Inflammatory macrophage (primary cell): ENCODE measurements at regions not wholly inside any gene's neighbourhood (a gene's known extent, or its start where the extent isn't known, plus 50 kb on each side); places are given as distances from the start of the nearest gene placed in this dataset.

Experiments used
- DNase-seq, 2 donors: peaks; one replicate each; pipeline ENCODE4 v3.0.0-alpha.2; 2020 to 2022

DNA sequence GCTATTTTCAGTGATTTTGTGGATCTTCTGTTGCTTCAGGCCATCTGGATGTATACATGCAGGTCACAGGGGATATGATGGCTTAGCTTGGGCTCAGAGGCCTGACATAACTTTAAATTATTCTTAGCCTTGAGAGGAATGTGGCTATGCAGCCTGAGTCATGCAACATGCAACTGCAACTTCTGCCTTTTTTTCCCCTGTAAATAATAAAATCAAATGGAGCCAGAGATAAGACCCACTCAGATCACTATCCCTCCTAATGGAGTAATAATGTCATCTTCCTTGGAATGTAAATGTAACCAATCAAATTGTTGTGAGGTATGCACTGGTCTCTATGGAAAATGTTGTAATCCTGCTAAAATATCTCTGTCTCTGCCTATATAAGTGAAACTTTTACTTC, 54.9 kb downstream of the MAGEB17 start:
- peak in 1 of 2 donors; percentile 0 for DNase-seq

DNA sequence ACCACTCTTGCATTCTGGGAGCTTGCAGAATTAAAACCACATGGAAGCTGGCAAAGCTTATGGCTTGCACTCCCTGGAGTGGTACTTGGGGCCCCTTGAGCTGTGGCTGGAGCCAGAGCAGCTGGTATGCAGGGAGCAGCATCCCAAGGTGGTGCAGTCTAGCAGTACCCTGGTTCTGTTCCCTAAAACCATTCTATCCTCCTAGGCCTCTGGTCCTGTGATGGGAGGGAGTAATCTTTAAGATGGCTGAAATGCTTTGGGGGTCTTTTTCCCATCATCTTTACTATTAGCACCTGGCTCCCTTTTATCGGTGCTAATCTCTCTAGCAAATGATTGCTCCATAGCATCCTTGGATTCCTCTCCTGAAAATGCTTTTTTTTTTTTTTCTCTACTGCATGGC, 56.1 kb downstream of the MAGEB17 start:
- DNase-seq: no peak

GRCh38 chrX:16239211-16239610, 71.9 kb downstream of the MAGEB17 start:
- no peak for DNase-seq

GRCh38 chrX:16240231-16240905, 73.1 kb downstream of the MAGEB17 start:
- no peak for DNase-seq

GRCh38 chrX:16240968-16241367, 73.7 kb downstream of the MAGEB17 start:
- DNase-seq: no peak

- no peak for DNase-seq
Observed at GRCh38 chrX:16250296-16250695, 83.0 kb downstream of the MAGEB17 start.

DNA sequence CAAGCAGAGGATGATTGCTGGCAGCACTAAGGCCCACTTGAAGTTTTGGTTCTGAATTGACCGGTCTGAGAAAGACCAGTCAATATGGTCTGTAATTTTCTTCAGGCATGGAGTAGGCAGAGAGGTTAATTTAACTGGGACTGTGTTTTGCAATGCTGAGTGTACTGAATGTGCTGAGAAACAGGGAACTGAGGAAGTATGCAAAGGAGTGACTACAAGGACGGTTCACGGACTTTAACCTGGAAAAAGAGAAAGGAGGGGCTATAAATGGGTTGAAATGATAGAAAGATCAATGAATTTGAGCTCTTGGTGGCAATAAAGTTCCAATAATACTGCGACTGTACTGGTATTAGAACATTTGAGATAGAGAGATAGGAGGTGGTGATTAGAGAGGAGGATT, 84.5 kb downstream of the MAGEB17 start:
- no peak for DNase-seq

DNA sequence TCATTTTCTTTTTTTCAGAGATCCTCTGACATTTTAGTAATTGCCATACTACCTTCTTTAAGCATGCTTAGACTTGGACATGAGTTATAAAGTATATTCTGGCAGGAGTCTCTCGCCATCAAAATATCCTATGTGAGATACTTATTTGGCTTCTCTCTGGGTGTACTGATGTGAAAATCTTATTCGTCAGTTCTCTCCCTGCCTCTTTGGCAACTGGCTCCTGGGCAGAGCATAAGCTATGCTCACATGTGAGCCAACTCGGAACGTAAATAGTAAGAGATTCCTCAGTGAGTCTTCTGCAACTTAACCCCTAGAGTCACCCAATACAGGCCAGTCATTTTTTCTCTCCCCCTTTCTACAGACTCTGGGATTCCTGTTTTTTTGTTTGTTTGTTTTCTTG, 91.6 kb downstream of the MAGEB17 start:
- no peak for DNase-seq

DNA sequence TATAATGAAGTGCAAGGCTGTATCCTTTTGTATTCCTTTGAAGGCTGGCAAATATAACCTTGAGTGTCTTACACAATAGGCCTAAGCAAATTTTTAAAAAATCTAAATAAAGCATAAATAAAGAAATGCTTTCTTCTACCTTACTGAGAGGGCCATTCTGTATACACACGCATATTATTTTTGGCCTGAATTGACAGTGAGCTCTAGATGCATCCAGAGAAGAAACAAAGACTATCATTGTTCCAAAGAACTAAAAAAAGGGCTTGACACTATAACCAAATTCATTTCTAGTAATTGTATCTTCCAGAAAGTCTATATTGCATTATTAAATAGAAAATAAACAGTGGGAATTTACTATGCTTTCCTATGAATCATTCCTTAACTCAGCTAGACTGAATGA, 100.2 kb downstream of the MAGEB17 start:
- DNase-seq: no peak

GRCh38 chrX:16268206-16268605, 100.9 kb downstream of the MAGEB17 start:
- no peak for DNase-seq

DNA sequence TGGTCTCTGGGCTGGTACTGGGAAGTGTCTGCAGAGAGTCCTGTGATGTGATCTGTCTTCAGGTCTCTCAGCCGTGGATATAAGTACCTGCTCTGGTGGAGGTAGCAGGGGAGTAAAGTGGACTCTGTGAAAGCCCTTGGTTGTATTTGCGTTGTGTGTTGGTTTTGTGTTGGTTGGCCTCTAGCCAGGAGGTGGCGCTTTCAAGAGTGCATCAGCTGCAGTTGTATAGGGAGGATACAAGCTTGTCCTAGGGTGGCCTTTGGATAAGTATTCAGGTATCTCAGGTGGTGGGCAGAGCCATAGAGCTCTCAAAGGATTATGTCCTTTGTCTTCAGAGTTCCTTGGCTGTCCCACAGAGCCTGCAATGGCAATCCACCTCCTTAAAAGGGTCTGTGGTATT, 111.6 kb downstream of the MAGEB17 start:
- no peak for DNase-seq

DNA sequence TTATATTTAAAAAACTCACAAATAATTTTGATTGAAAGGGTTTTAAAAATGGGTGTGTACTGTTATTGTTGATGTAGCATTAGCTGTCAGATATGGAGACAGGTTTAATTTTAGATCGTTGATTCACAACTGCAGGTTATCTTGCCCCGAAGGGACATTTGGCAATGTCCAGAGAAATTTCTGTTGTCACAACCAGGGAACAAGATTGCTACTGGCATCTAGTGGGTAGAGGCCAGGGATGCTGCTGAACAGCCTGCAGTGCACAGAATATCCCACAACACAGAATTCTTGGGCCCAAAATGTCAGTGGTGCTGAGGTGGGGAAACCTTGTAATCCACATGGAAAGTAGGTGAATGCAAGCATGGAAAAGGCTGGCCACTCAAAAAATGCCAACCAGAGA, 114.9 kb downstream of the MAGEB17 start:
- DNase-seq: no peak

- DNase-seq: no peak
Observed at GRCh38 chrX:16284842-16285241, 117.6 kb downstream of the MAGEB17 start.

DNA sequence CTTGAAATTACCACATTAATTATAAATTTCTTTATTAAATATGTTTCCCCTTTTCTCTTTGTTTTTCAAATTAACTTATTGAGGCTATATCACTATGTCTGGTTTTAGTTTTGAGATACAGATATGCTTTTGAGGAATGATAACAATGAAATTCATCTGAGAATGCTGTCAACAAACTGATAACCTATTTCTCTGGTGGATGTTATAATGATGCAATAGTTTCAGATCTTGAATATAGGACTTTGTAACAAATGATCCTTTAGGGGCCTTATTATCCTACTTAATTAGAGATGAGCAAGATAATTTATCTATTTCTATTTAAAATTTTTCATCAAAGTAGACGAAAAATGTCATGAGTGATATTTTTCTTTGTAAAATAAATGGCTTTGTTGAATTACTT, 123.7 kb downstream of the MAGEB17 start:
- DNase-seq: no peak

DNA sequence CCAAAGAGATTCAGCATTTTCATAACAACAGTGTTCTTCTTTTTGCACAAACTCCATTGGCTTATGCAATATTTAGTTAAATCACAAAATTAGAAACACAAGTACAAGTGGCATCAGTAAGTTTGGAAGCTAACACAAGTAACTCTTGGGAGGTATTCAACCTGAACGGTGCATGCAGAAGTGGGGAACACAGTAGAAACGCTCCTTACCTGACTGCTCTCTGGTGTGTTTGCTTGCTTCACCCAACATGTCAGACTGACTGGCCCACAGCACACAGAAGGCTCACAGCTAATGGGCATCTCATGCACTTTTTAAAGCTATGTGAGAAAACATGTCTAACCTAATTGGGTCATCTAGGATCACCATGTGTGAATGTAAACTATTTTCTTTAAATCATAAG, 133.6 kb downstream of the MAGEB17 start:
- DNase-seq: no peak

DNA sequence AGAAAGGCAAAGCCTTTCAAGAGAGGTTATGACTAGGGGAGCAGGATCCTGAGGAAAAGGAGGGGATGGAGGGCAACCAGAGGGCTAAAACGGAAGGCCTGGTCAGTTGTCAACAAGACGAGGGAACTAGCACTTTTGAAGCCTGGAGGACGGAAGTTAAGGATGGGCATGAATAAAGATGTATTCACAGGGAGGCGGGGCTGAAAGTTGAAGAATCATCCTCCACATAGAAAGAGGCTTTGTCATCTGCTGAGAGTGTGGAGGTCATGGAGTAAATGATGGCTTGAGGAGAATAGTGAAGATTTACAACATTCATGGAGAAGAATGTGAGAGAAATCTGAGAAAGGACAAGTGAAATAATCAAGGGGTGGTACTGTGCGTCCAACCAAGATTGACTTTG, 137.5 kb downstream of the MAGEB17 start:
- no peak for DNase-seq

DNA sequence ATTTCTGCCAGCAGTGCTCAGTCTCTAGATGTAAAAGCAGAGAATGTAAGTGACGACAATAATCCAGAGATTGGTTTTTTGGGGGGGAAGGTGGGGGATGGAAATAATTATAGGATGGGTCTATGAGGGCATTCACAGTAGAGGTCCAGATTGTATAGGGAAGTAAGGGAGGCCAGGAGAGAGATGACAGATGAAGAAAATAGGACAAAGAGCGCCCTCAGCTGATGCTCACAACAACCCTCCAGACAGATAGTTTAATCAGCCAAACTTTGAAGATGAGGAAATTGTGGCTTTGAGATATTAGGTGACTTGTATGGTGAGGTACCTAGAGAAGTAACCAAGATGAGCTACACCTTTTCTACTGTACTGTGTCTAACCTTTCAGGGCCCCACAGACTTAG, 137.9 kb downstream of the MAGEB17 start:
- DNase-seq: no peak

DNA sequence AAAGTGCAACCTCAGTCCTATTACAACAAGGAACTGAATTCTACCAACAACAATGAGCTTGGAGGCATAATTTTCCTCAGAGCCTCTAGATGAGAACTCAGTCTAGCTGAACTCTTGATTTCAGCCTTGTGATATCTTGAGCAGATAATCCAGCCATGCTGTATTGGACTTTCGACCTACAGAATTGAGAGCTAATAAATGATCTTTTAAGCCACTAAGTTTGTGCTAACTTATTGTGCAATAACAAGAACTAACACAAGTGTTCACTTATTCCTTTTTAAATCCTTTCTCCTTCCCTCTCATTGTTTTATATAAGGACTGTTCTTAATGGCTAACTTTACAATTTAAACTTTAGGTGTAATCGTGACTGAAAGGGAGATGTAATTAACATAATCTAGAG, 140.7 kb downstream of the MAGEB17 start:
- DNase-seq: no peak

- DNase-seq: no peak
Observed at GRCh38 chrX:16308773-16309172, 141.5 kb downstream of the MAGEB17 start.

DNA sequence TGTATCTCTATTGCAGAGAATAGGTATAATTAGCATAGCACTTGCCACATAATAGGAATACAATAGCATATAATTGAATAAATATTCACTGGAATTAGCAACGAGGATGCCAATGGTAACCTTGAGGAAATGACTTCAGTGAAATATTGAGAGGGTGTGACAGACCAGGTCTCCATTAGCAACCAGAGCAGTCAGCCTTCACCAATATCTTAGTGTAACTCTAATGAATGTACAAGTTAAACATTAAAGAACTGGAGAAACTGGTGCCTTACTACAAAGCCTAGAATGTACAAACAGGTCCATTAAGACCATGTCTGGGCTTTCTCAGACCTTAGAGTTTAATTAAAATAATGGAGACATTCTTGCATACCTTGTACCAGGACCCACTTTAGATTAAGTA, 143.0 kb downstream of the MAGEB17 start:
- no peak for DNase-seq

DNA sequence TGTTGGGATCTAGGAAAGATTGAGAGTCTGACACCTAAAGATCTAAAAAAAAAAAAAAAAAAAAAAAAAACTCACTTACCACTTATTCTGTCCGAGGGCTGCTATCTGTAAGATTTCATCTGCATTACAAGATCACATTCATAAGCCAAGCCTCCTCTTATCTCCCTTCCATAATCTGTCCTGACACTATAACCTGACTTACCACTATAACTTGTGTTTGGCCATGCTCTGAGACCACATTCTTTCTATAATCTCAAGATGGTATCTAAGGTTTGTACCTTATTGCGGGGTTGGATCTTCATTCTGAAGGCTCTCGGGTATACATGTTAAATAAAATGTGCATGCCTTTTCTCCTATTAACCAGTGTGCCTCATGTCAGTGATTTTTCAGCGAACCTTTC, 144.4 kb downstream of the MAGEB17 start:
- no peak for DNase-seq

DNA sequence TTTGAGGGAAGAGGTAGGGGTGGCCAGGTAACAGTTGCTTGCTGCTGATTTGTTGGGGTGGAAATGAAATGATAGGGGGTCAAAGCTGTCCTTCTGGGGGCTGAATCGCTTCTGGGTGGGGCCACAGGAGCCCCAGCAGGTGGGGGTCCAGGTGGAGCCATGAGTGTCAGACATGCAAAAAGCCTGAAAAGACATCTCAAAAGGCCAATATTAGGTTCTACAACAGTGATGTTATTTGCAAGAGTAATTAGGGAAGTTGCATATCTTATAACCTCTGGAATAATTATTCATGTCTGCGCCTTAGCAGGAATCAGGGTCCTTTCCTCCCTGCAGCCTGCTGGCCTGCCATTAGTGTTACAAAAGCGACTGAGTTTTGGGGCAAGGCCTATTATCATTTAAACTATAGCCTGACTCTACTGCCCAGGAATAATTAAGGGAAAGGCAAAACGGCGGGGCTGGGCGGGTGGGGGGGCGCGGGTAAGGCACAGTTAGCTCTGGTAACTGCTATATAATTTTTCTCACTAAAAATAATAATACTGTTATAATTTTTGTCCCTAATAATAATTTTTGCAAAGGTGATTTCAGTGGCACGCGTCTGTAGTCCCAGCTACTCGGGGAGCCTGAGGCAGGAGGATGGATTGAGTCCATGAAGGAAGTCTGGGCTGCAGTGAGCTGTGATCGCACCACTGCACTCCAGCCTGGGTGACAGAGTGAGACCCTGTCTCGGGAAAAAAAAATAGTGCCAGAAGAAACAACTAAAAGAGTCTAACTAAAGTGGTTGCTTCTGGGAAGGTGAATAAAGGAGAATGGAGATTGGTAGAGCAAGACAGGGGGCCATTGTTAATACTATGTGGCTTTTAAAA, 145.7 kb downstream of the MAGEB17 start:
- no peak for DNase-seq

- no peak for DNase-seq
Observed at GRCh38 chrX:16316331-16316730, 149.1 kb downstream of the MAGEB17 start.

DNA sequence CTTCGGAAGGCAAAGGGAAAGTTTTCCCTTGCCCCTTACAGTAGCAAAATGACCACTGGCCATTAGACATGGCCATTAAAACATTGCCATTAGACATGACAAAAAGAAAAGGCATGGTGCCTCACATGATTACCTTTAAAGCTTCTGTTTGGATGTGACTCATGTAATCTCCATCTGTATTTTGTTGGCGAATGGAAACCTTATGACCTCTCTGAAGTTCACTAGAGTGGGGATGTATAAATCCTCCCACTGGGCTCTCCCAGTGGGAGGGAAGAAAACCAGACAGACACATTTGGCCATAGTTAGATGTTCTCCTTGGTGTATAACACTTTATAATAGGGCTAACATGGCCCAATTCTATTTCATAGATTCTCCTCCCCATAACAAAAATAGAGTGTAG, 152.6 kb downstream of the MAGEB17 start:
- no peak for DNase-seq
